ENCODE measurements at regions not wholly inside any gene's neighbourhood (a gene's known extent, or its start where the extent isn't known, plus 50 kb on each side); places are given as distances from the start of the nearest gene placed in this dataset.

DNA sequence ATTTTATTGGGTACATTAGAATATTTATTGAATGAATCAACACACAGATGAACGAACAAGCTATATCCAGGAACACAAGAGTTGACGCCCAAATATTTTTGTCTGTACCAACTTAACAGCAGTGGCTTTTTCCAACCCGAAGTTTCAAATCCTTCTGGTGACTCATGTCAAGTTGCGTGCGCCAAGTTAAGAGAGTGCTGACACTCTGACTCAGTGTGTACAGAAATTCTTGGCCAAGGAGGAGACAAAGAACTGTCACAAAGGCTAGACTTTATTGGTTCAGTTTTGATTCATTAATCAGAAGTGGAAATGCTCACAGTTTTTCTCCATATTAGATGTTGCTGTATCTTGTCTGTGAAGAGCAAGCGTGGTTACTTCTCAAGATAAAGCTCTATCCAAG is 59.6 kb upstream of the TSC22D2 start:
- TF ChIP-seq, protein P1, sequence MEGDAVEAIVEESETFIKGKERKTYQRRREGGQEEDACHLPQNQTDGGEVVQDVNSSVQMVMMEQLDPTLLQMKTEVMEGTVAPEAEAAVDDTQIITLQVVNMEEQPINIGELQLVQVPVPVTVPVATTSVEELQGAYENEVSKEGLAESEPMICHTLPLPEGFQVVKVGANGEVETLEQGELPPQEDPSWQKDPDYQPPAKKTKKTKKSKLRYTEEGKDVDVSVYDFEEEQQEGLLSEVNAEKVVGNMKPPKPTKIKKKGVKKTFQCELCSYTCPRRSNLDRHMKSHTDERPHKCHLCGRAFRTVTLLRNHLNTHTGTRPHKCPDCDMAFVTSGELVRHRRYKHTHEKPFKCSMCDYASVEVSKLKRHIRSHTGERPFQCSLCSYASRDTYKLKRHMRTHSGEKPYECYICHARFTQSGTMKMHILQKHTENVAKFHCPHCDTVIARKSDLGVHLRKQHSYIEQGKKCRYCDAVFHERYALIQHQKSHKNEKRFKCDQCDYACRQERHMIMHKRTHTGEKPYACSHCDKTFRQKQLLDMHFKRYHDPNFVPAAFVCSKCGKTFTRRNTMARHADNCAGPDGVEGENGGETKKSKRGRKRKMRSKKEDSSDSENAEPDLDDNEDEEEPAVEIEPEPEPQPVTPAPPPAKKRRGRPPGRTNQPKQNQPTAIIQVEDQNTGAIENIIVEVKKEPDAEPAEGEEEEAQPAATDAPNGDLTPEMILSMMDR (IDR thresholded peaks at IDR 0.05): no peak
- TF ChIP-seq POLR2A (IDR thresholded peaks at IDR 0.05): no peak
- TF ChIP-seq POLR2AphosphoS5 (IDR thresholded peaks at IDR 0.05): peak; percentile 30
